Stimulated activated CD4-positive, alpha-beta T cell treated with anti-CD3 and anti-CD28 coated beads, Interleukin-1b, Interleukin-23, amount 100 ng/mL, for 1 hour (primary cell): ENCODE measurements at regions not wholly inside any gene's neighbourhood (a gene's known extent, or its start where the extent isn't known, plus 50 kb on each side); places are given as distances from the start of the nearest gene placed in this dataset.

Experiments
- DNase-seq, 2 donors: peaks; one replicate each; pipeline ENCODE4 v3.0.0-alpha.2; 2020; ENCODE audit warnings: low read depth in 2 of 2

DNA sequence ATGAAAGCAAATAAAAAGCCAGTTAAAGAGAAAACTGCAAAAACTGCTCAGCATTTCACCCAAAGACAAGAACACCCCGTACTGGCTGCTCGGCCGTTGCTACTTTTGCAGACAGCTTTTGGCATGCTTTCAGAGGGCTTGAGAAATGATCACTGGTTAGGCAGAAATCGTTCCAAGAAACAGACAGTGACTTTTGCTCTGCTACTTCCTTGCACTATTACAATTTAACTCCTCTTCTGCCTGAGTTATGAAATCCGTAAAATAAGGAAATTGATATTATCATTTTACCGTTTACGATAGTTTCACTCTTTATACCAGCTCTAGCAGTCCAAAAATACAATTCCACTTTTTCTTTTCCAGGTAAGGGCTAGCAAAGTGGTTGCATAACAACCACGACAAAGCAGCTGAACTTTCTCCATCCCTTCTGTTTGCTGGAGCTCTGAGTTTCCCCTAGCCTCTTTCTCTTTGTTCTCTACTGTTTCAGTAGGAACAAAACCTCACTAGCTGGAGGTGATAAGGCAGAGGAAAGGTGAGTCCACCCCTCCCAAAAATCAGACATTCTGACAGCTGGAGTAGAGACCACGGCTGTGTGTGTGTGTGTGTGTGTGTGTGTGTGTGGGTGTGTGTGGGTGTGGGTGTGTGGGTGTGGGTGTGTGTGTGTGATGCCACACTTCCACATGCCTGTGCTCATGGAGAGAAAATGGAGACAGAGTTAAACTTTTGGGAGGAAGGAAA, 191.8 kb upstream of the RREB1 start:
- no peak for DNase-seq

DNA sequence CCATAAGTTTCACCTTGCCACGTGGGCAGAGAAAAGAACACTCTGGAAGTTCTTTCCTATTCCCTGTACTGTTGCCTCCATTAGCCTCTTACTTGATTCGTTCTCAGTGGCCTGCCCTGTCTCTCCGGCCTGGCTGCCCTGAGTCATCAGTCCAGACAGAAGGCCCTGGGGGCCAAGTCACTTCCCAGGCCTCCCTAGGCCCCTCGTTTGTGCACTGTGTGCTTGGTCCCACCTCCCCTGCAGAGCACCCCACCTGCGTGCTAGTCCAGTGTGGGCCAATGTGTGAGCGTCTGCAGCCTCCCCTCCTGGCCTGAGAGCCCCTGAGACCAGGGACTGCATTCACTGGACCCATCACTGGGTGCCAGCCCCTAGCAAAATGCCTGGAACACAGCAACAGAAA, 191.2 kb upstream of the RREB1 start:
- DNase-seq = no peak

DNA sequence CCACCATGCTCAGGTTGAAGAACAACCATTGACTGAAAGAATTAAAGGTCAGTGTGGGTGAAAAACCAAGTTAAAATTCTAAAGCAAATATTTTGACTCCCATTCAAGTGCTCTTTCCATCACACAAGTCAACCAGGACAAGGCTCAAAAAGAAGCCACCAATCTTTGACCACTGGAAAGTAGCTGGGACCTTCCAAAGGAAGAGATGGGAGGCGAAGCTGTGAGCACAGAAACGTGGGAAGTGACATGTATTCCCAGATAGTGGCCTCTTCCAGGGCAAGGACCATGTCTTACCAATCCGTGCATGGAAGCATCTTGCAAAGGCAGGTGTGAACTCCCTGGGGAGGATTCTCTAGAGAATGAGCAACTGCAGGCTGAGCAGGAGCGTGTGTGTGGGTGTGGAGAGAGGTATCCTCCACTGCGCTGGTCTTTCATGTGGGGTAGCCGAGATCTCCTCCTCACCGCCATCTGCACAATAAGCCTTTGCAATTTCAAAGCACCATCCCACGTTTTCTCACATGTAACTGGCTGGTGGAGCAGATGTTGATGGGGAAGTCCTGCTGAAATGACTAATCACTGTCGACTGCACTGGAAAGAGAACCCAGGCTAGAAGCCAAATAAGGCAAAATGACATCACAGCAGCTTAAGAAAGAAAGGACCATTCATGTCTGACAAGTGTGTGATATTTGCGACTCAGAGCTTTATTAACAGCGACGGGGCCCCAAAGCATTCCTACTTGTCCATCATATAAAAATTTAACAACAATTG, 189.4 kb upstream of the RREB1 start:
- peak in 1 of 2 donors; percentile 53 for DNase-seq

DNA sequence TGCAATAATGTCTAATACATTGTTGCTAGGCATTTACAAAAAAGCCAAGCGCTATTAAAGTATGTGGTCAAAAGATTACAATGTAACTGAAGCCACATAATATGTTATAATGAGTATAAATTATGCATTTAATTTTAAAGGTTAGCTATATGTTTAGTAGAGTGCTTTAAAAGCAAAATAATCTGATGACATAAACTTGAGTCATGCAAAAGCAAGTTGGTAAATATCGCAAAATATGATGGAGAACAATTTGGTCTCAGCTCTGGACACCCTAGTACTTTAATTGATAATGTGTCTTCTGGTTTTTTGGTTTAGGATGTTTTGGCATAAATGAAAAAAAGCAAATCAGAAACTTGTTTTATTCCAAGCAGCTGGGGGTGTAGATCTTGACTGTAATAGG, 188.6 kb upstream of the RREB1 start:
- DNase-seq = no peak

DNA sequence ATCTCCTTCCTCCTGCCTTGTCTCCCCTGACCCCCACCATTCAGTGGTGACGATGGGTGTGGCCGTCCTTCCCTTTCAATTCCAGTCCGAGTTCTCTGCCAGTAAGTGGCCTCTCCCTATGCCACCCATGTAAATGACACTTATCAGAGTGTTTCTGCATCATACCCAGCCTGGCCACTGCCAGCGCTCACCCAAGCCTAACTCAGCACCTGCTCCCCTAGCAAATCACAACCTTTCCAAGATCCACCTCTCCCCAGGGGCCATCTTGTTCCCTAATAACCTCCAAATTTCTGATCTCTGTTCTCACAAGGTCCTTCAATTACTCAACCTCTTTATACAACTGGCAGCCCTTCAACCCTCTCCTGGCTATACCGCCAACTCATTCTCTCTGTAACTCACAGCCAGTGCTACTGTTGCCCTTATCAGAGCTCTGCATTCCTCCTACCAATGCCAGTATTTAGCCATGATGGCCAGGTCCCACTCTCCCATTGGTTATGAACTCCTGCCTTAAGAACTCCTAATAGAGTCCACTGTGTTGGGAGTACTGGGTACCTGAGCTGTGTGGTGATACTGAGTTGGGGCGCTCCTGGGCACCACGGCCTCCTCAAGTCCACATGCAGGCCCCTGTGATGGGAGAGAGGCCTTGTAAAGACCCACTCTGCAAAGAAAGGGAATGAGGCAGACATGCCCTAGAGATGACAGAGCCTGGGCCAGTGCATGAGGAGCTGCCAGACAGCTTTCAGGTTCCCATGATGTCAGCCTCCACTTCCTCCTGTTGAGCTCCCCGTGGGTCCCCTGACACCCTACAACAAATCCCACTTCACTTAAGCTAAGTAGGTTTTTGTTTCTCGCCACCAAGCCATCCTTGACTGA, 187.4 kb upstream of the RREB1 start:
- DNase-seq = no peak

DNA sequence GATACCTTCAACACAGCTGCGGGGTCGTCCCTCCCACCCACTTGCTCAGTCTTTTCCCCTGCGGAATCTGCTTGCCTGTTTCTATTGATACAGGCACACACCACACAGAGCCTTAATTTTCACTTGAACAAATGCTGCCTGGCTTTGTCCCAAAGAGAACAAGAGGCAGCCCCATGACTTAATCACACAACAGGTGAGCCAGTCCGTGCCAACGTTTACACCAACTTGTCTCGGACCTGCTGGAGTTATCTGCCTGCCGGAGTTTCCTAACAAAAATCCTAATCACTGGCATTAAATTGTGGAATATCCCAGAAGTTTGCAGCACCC, 186.8 kb upstream of the RREB1 start:
- DNase-seq = no peak

DNA sequence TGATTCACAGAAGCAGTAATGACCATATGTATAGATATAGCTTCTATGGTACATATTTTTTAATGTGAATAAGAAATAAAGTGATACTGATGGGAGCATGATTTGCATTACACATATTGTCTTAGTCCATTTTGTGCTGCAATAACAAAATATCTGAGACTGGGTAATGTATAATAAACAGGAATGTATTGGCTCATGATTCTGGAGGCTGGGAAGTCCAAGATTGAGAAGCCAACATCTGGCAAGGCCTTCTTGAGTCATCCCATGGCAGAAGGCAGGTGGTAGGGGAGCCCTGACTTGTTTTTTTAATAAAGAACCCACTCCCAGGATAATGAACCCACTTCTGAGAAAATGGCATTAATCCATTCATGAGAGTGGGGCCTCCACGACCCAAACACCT, 185.6 kb upstream of the RREB1 start:
- no peak for DNase-seq

DNA sequence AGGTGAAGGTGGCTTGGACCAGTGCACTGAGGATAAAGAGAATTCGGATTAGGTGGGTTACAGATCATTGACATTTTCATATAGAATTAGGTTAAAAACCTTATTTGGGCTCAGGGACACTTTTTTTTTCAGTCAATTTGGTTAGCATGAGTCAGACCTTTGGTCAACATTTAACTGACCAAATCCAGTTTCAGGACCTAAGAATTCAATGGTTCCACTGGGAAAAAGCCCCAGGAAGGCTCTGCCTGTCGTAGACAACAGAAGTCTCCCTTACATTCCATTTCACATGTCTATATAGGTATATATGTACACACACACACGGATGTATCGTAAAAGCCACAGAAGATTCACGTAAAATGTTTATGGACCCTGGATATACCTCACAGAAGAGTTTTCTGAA, 184.2 kb upstream of the RREB1 start:
- DNase-seq = no peak

DNA sequence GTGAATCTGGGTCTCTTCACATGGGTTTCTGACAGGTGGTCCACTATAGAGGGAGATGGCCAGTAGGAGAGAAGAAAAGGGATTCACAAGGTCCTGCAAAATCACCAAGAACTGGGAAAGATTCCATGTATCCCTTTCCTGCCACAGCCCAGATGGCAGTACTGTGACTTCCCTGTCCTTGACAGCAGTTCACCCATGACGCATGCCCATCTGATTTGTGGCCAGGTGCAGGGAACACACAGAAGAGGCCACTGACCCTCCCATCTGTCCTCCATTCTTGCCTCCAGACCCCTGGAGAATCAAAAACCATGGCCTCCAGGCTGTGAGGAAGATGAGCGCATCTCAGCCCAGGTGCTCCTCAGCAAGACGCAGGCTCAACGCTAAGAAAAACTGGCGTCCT, 183.1 kb upstream of the RREB1 start:
- DNase-seq = no peak

DNA sequence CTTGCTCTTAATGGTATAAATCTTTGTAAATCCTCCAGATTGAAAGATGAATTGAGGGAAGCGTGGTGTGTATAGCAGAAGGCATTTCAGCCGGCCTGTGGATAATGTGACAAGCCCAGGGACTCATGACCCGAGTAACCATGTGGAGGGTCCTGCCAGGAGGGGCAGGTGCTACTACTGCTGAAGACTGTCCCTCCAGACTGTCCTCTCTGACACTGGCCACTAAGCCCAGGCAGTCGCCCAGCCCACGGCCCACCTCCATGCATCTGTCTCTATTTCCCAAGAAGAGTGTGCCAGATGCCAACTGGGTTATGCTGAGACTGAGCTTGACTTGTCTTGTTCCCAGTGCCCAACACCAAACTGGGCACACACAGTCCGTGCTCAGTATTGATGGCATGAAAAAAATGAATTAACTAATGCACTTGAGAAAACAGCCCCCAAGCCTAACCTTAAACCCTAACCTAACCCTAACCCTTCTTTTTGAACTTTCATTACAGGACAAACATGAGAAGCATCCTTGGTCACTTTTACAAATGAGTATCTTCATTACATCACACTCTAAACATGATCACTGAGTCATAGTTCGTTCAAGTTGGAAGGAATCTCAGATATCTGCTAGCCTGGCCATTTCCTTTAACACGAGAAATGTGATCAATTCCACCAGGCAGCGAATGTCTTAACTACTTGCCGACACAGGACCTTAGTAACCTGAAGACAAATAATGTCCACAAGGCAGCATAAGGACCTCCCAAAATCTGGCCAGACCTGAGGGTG, 182.2 kb upstream of the RREB1 start:
- no peak for DNase-seq

DNA sequence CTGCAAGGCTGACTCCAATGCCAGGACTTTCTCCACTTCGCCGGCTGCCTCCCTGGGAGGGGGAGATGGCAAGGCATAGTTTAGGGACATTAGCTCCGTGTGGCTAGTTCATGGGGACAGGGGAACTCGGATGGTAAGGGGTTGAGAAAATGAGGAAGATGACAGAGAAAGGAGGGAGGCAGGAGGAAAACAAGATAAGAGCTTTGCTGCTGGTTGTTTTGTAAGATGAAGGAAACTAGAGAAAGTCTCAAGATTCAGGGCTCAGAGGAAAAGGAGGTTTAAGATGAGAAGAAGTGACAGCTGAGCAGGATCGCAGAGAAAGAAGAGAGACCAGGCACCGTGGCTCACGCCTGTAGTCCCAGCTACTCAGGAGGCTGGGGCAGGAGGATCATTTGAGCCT, 180.9 kb upstream of the RREB1 start:
- no peak for DNase-seq

DNA sequence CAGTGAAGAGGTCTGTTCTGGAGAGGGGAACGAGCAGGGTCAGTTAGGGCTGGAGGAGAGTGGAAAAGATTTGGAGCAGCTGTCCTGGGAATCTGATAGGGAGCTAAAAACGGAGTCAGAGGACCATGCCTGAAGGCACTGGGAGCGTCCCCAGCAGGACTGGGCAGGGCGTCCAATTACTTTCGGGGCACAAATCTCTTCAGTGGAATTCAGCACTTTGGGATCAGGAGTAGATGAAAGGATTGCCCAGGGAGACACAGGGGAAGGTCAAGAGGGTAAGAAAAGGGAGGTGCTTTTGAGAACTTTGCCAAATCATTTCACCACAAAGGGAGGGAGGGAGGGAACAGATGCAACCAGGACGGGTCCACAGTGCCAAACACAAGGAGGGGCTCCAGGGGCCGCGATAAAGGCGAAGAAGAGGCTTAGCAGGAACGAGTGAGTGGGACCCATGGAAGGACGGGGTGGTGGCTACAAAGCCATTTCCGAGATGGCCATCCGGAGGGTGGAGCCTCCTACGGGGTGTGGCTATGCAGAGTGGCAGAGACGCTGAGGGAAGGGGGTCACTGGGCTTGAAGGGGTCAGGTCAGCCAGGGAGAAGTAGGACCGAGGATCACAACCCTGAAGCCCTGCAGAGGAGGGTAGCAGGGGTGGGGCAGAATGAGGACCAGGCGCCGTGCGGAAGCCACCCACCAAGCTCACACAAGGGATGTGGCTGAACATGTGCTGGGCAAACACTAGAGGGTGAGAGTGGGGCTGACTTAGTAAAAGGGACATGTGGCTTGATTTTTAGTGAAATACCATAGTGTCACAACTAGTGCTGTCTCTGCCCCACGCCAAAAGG, 180.0 kb upstream of the RREB1 start:
- DNase-seq = no peak

DNA sequence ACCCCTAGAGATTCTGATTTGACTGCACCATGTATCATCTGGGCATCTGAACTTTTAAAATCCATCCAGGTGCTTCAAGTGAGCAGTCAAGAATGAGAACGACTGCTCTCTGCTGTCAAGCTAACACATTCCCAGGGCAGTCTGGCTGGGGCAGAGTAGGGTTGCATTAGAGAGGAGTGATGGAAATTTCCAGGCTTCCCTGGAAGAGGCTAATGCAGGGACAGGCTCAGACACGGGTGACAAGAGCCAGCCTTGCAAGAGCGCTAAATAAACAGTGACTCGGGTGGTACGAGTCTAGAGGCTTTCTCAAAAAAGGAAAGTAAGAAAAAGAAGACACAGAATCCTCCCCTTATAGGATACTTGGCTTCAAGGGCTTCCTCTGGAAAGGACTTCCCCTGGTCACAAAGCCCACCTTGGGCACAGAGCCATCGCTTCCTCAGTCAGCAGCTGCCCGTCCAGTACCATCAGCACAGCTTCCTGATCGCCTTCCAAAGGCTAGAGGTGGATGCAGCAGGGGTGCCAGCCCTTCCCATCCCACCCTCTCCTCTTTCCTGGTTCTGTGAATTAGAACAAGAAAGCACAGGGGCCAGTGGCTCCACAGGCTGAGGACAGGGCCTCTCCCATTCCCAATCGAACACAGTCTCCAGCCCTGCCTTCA, 177.4 kb upstream of the RREB1 start:
- DNase-seq = no peak

DNA sequence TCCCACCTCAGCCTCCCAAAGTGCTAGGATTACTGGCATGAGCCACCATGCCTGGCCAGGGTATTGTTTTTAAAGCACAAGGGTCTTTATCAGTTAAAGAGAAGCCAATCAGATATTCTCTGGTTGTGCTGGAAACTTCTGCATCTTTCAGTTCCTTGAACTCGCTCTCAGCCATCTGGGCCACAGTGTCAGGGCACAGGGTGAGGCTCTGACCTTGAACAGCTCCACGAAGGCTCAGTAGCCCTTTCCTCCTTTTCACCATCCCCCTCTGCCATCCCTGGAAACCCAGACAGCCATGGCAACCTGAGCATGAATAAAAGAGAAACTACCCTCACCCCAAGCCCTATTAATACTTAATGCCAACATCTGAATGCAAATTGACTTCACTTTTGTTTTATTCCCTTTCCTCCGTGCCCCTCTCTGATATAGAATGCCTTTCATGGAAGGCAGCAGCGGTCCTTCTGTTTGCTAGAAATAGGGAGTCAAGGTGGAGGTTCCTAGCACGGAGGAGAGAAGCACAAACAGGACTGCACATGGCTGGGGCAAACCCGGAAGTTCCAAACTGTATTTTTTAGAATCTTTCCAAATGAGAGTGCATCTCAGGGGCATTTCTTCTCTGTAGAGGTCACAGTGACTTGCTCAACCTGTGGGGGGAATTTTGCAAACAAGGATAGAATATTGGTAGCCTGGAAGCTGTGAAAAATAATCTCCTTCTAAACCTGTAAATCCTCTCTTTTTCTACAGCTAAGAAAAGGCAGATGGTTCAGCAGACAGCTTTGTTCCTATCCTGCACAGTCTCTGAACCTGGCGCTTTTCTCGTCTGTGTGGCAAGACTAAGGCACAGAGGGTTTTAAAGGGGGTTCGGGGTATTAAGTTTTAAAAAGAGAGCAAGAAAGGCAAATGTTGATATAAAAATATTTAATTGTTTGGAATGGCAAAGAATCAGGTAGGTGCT, 176.4 kb upstream of the RREB1 start:
- DNase-seq = no peak

DNA sequence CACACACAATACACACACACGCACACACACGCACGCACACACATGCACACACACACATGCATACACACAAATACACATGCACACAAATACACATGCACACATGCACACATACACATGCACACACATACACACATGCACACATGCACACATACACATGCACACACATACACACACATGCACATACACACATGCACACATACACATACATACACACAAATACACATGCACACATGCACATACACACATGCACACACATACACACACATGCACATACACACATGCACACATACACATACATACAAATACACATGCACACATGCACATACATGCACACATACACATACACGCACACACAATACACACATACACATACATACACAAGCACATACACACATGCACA, 175.4 kb upstream of the RREB1 start:
- DNase-seq = no peak

DNA sequence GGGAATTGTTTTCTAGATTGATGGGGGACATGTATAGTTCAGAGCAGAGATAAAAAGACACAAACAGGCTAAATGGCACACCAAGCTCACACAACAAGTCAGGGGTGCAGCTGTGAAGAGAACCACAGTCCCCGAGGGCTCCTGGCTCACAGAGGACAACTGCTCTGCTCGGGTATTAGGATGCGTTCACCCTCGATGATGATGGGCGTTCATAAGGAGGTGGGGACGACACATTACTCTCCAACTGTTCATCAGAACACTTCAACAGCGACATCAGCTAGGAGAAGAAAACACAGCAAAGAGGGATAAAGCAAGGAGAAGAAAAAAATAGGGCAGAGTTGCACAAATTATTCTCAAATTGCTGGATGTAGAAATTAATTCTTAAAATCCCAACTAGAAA, 174.8 kb upstream of the RREB1 start:
- DNase-seq = no peak

DNA sequence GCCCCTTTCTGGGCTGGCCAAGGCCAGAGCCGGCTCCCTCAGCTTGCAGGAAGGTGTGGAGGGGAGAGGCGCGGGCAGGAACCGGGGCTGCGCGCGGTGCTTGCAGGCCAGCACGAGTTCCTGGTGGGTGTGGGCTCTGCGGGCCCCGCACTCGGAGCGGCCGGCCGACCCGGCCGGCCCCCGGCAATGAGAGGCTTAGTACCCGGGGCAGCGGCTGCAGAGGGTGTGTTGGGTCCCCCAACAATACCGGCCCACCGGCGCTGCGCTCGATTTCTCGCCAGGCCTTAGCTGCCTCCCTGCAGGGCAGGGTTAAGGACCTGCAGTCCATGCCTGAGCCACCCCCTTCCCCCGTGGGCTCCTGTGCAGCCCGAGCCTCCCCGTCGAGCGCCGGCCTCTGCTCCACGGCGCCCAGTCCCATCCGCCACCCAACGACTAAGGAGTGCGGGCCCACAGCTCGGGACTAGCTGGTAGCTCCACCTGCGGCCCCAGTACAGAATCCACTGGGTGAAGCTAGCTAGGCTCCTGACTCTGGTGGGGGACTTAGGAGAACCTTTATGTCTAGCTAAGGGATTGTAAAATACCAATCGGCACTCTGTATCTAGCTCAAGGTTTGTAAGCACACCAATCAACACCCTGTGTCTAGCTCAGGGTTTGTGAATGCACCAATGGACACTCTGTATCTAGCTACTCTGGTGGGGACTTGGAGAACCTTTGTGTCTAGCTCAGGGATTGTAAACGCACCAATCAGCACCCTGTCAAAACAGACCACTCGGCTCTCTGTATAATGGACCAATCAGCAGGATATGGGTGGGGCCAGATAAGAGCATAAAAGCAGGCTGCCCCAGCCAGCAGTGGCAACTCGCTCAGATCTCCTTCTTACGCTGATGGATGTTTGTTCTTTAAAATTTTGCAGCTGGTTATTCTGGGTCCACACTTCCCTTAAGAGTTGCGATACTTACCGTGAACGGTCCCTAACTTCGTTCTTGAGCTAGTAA, 167.4 kb upstream of the RREB1 start:
- no peak for DNase-seq

DNA sequence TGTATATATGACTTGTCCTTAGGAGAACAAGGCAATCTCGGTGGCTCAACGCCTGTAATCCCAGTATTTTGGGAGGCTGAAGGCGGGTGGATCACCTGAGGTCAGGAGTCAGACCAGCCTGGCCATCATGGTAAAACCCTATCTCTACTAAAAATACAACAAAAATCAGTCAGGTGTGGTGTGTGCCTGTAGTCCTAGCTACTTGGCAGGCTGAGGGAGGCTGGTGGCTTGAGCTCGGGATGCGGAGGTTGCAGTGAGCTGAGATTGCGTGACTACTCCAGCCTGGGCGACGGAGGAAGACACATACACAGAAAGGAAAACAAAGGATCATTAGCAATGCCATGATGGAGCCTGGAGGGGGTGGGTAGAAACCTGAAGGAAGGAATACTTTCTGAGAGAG, 166.6 kb upstream of the RREB1 start:
- DNase-seq = no peak
